GM12873 (cell line): ENCODE measurements at regions not wholly inside any gene's neighbourhood (a gene's known extent, or its start where the extent isn't known, plus 50 kb on each side); places are given as distances from the start of the nearest gene placed in this dataset.

Experiments used
- TF ChIP-seq, protein P1 (sequence below): IDR thresholded peaks from 2 replicates; pipeline ENCODE4 v1.5.1; 2012; ENCODE audit warnings: low read depth, mild to moderate bottlenecking, moderate library complexity, low read length, control low read depth; ENCODE audit not compliant: insufficient read depth; ENCODE audit errors: missing control alignments

DNA sequence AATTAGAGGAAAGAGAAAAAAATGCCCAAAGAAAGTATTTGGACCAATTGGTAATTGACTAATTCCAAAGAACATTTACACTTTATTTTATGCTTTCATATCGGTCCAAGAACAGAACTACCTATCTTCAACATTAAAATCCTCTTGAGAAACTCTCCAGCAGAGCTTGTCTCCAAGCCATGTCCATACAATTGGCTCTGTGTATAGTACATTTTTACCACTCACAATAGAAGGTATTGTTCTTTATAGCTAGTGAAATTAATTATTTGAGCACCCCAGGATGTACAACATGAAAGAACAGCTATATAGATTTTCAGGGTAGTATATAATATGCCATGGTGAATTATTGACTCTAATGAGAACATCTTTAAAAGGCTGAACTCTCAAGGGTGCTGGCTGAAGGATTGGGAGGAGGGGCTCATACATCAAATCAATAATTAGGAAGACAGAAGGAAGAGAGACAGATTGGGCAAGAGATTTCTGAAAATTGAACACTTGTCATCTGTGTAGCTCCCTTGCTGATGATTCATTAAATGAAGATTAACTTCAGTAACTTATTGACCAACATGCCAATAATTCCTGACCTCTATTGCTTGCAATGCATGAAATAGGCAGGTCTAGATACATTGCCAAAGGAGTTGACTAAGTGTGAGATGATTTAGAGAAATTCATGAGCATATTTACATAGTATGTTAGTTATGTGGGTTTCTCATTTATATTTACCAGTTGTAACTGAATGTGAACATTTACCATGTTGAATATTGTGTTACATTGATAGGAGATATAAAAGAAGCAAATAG is 249.7 kb downstream of the MTERF1 start:
- TF ChIP-seq, protein P1, sequence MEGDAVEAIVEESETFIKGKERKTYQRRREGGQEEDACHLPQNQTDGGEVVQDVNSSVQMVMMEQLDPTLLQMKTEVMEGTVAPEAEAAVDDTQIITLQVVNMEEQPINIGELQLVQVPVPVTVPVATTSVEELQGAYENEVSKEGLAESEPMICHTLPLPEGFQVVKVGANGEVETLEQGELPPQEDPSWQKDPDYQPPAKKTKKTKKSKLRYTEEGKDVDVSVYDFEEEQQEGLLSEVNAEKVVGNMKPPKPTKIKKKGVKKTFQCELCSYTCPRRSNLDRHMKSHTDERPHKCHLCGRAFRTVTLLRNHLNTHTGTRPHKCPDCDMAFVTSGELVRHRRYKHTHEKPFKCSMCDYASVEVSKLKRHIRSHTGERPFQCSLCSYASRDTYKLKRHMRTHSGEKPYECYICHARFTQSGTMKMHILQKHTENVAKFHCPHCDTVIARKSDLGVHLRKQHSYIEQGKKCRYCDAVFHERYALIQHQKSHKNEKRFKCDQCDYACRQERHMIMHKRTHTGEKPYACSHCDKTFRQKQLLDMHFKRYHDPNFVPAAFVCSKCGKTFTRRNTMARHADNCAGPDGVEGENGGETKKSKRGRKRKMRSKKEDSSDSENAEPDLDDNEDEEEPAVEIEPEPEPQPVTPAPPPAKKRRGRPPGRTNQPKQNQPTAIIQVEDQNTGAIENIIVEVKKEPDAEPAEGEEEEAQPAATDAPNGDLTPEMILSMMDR = no peak

DNA sequence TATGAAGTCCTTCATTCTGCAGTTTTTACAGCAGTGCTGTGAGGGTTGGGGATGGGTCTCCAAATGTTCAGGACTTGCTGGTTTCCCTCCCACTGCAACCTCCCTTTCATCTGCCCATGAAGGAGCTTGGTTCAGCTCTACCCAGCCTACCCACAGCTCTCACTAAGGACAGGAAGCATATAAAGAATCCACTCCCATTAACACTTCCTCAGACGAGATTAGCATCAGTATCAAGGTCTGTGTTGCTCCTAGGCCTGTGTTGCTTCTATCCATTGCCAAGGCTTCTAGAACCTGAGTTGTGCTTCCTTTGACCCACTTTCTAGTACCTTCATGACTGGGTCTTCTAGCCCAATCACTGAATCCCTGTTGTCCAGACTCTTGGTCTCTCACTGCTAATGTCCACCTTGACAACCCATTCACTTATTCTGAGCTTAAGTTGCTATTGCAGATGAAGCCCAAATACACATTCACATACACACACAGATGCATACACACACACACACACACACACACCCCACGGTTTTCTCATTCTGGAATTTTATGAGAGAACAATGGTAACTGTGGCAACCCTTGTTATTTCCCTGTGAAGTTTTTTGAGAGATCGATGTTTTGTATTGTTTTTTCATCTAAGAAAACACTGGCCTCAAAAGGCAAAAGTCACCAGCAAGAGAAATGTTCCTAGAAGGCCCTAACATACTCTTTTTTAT is 248.1 kb downstream of the MTERF1 start:
- TF ChIP-seq, protein P1 = no peak

DNA sequence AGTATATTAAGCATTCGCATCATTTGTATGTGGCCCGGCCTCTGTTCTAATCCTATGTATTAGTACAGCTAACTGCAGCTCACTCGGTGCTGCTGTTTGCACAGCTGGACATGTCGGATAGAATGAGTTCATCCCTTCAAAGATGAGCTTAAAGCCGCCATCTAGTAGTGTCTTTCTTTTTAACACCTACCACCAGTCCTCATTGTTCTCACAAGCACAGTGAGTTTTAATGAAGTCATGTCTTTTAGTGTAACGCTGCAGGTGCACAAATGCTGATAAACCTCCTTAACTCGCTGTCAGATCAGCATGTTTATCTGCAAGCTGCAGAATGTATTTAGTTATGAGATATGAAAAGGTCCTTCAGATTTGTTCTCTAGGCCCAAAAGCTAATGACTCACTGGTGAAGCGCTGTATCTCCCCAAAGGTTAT is 247.5 kb downstream of the MTERF1 start:
- TF ChIP-seq, protein P1 = no peak

DNA sequence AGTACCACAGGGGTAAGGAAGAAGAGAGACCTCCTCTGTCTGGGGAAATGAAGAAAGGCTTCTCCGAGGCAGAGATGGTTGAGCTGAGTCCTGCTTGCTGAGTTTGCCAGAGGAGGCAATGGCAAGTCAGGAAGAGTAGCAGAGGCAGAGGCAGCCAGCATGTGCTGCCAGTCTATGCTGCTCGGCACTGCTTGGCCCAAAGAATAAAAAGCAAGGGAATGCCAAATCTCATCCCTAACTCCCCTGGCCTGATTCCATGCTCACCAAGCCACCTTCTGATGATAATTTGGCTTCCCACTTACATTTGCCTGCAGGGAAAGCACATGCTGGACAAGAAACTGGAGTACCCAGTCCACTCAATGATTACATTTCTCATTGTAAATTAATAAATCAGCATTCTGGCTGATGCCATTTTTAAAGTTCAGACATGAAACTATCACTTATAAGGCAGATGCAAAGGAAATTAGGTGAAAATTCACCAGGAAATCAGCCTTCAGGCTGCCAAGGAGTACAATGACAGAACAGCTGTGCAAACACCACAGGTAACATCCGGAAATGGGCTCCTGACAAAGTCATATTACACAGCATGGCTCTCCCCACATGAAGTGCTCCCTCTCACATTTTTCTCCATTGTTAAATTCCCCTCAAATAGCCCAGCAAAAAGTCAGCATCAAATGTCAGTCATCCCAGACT is 245.9 kb downstream of the MTERF1 start:
- TF ChIP-seq, protein P1 = no peak

DNA sequence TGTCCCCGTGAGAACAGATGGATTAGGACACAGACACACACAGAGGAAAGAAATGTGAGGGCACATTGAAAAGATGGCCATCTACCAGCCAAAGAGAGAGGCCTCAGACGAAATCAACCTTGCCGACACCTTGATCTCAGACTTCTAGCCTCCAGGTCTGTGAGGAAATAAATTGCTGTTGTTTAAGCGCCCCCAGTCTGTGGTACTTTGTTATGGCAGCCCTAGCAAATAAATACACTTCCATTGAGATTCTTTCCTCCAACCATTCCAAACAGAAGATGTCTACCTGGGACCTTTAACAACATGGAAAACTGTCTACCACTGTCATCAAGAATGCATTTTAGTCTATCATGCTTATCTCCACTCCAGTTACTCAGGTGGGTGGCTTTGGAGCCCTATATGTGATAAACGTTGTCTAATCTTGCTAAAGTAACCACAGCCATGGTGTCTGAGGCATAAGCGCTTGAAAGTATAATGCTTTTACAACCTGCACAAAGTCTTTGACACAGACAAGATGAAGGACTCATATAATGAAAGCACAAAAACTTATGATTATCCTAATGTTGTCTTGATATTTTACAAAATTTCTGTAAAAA is 244.3 kb downstream of the MTERF1 start:
- TF ChIP-seq, protein P1 = peak; percentile 60

DNA sequence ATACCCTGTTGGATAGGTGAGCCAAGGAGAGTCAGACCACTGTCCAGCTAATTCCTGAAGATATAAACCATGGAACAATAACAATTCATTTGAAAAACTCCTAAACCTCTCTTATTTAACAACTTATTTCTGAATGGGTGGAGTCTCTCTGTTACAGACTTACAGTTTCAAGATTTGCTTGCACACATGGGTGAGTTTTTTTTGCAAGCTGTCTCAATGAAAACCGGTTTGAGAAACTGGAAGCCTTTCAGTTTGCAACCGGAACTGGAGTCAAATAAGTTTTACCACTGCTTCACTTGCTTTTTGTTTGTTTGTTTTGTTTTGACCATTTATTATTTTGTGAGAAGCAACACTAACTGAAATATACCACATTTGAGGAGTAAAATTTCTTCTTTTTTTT is 243.8 kb downstream of the MTERF1 start:
- TF ChIP-seq, protein P1 = no peak

DNA sequence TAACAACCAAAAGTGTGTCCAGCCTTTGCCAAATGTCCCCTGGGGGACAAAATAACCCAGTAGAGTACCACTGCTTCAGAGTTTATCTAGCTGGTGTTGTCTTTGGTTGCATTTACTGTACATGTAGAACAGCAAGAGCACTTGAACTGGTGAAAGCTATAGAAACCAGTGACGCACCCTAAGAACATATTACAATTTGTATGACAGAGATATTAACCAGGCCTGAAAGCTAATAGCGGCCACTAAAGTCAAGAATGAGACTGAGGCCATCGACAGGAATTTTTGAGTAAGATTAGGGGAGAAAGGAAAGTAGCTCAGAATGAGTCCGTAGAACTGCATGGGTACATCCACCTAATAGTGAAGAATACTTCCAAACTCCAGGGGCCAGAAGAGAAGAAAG is 236.2 kb downstream of the MTERF1 start:
- TF ChIP-seq, protein P1 = no peak
